ENCODE measurements at regions not wholly inside any gene's neighbourhood (a gene's known extent, or its start where the extent isn't known, plus 50 kb on each side); places are given as distances from the start of the nearest gene placed in this dataset.

- no peak overlapping the region for H3K27ac ChIP-seq
- intact Hi-C loops (cut with DNase I): no loop called here
- no peaks in the 10 kb centered on the region for H3K4me1 ChIP-seq
- 46% methylated on average over 4 of the region's 4 CpGs for WGBS (ENCODE audit: insufficient coverage, low coverage, low lambda C conversion rate, missing lambda C conversion rate)
- H3K4me3 ChIP-seq: no peak overlapping the region
- no peaks in the 10 kb centered on the region for H3K36me3 ChIP-seq
- no peak for TF ChIP-seq POLR2A (IDR thresholded peaks at IDR 0.05)
- TF ChIP-seq CTCF (IDR thresholded peaks at IDR 0.05): no peak
- DNase-seq: no peak
- H3K9me3 ChIP-seq: no peaks in the 10 kb centered on the region
- no peaks in the 10 kb centered on the region for H3K27me3 ChIP-seq
- no peak for ATAC-seq
These were observed 215.6 kb upstream of the ADAMTS16 start for GRCh38 chr5:4924577-4924976.

GRCh38 chr5:4927097-4927496 lies 213.0 kb upstream of the ADAMTS16 start:
- Histone ChIP-seq H3K27ac (no peak overlapping the region), H3K9me3 (no peaks in the 10 kb centered on the region), H3K4me3 (no peak overlapping the region), H3K27me3 (no peaks in the 10 kb centered on the region), H3K4me1 (no peaks in the 10 kb centered on the region), H3K36me3 (no peaks in the 10 kb centered on the region)
- DNase-seq: no peak
- TF ChIP-seq POLR2A (IDR thresholded peaks at IDR 0.05) (no peak), CTCF (IDR thresholded peaks at IDR 0.05) (no peak)
- 33% methylated on average over 2 of the region's 2 CpGs for WGBS (ENCODE audit: insufficient coverage, low coverage, low lambda C conversion rate, missing lambda C conversion rate)
- ATAC-seq: no peak
- intact Hi-C loops (cut with DNase I): no loop called here

- TF ChIP-seq CTCF (IDR thresholded peaks at IDR 0.05) (no peak), POLR2A (IDR thresholded peaks at IDR 0.05) (no peak)
- H3K4me3 ChIP-seq: no peak overlapping the region
- WGBS (ENCODE audit: insufficient coverage, low coverage, low lambda C conversion rate, missing lambda C conversion rate): 79% methylated on average over 5 of the region's 5 CpGs
- no peak for ATAC-seq
- H3K27ac ChIP-seq: no peak overlapping the region
- no peaks in the 10 kb centered on the region for H3K36me3 ChIP-seq
- DNase-seq: no peak
- H3K27me3 ChIP-seq: no peaks in the 10 kb centered on the region
- intact Hi-C loops (cut with DNase I): no loop called here
- H3K4me1 ChIP-seq: no peaks in the 10 kb centered on the region
- H3K9me3 ChIP-seq: no peaks in the 10 kb centered on the region
These were observed 211.7 kb upstream of the ADAMTS16 start for GRCh38 chr5:4928409-4928808.

- 80% methylated on average over 8 of the region's 11 CpGs for WGBS (ENCODE audit: insufficient coverage, low coverage, low lambda C conversion rate, missing lambda C conversion rate)
These were observed 211.0 kb upstream of the ADAMTS16 start for GRCh38 chr5:4929092-4929655.

More at GRCh38 chr5:4929092-4929655, 211.0 kb upstream of the ADAMTS16 start:
- intact Hi-C loops (cut with DNase I): no loop called here
- Histone ChIP-seq H3K36me3 (no peaks in the 10 kb centered on the region), H3K27me3 (no peaks in the 10 kb centered on the region), H3K9me3 (no peaks in the 10 kb centered on the region), H3K27ac (no peak overlapping the region), H3K4me1 (no peaks in the 10 kb centered on the region), H3K4me3 (no peak overlapping the region)
- ATAC-seq: no peak
- TF ChIP-seq CTCF (IDR thresholded peaks at IDR 0.05): no peak
- no peak for TF ChIP-seq POLR2A (IDR thresholded peaks at IDR 0.05)
- no peak for DNase-seq
